ENCODE measurements at regions not wholly inside any gene's neighbourhood (a gene's known extent, or its start where the extent isn't known, plus 50 kb on each side); places are given as distances from the start of the nearest gene placed in this dataset.

GRCh38 chr5:106962464-106963230, 708.1 kb downstream of the EFNA5 start:
- no peaks in the 10 kb centered on the region for H3K4me1 ChIP-seq (ENCODE audit: control insufficient read depth in 4 of 4, insufficient read depth in 4 of 4, low read length in 3 of 4)
- TF ChIP-seq HNF4G (IDR thresholded peaks at IDR 0.05): no peak
- TF ChIP-seq FOXA2 (IDR thresholded peaks at IDR 0.05): no peak
- TF ChIP-seq CTCF (IDR thresholded peaks at IDR 0.05; ENCODE audit: low read depth, low read length, missing input control): no peak
- DNase-seq (ENCODE audit: low spot score): no peak
- no peaks in the 10 kb centered on the region for H3K27me3 ChIP-seq (ENCODE audit: control insufficient read depth in 4 of 4, insufficient read depth in 4 of 4, low read length in 3 of 4)
- no peak overlapping the region for H3K27ac ChIP-seq (ENCODE audit: low read depth in 1 of 2, low read length in 2 of 2)
- no peak overlapping the region for H3K4me3 ChIP-seq (ENCODE audit: low read depth in 1 of 3, low read length in 3 of 3)
- H3K9me3 ChIP-seq (ENCODE audit: control insufficient read depth in 4 of 4, low read length in 3 of 4): no peaks in the 10 kb centered on the region
- WGBS: 75% methylated on average over 7 of the region's 7 CpGs
- H3K9ac ChIP-seq (ENCODE audit: low read depth in 1 of 2, low read length in 2 of 2): no peak overlapping the region
- no peaks in the 10 kb centered on the region for H3K36me3 ChIP-seq (ENCODE audit: control insufficient read depth in 4 of 4, insufficient read depth in 3 of 4, low read depth in 1 of 4, low read length in 3 of 4)

DNA sequence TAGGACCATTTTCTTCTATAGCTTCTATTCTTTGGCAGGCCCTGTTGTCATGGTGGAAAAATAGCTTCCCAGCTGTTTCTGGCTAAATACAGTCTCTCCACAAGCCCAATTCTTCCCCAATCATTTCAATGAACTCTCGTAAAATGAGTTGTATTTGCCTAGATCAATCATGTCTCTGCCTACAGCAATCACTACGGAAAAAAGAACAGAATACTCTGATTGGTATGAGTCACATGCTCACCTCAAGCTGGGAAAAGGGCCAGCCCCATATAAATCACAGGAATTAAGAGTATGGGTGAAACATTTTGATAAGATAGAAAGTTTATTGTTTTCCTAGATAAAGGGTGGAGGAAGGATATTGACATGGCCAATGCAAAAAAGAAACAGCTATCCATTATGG, 711.4 kb downstream of the EFNA5 start:
- DNase-seq (ENCODE audit: low spot score): no peak
- Histone ChIP-seq H3K4me1 (ENCODE audit: control insufficient read depth in 4 of 4, insufficient read depth in 4 of 4, low read length in 3 of 4) (no peaks in the 10 kb centered on the region), H3K9me3 (ENCODE audit: control insufficient read depth in 4 of 4, low read length in 3 of 4) (no peaks in the 10 kb centered on the region), H3K4me3 (ENCODE audit: low read depth in 1 of 3, low read length in 3 of 3) (no peak overlapping the region), H3K27me3 (ENCODE audit: control insufficient read depth in 4 of 4, insufficient read depth in 4 of 4, low read length in 3 of 4) (no peaks in the 10 kb centered on the region), H3K27ac (ENCODE audit: low read depth in 1 of 2, low read length in 2 of 2) (no peak overlapping the region), H3K36me3 (ENCODE audit: control insufficient read depth in 4 of 4, insufficient read depth in 3 of 4, low read depth in 1 of 4, low read length in 3 of 4) (no peaks in the 10 kb centered on the region), H3K9ac (ENCODE audit: low read depth in 1 of 2, low read length in 2 of 2) (no peak overlapping the region)
- 53% methylated on average over 2 of the region's 2 CpGs for WGBS
- TF ChIP-seq EGR1 (IDR thresholded peaks at IDR 0.05; ENCODE audit: low read depth in 2 of 2): no peak

DNA sequence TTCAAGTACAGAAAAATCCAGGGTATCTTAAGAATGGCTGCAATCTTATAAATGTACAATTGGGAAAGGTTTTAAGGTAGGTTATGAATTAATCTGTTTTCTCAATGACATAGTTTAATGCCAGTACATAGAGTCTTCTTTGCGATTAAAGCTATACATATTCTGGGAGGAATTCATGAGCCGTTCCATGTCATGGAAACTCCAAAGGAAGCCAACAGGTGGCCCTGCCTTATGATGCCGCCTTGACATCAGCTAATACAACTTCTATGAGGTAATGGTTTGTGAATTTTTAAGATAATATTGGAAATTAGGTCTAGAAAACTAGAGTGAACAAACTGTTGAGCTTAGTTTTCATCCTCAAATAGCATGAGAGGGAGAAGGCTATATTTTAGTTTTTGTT, 713.4 kb downstream of the EFNA5 start:
- Histone ChIP-seq H3K36me3 (ENCODE audit: control insufficient read depth in 4 of 4, insufficient read depth in 3 of 4, low read depth in 1 of 4, low read length in 3 of 4) (no peaks in the 10 kb centered on the region), H3K9me3 (ENCODE audit: control insufficient read depth in 4 of 4, low read length in 3 of 4) (no peaks in the 10 kb centered on the region), H3K4me1 (ENCODE audit: control insufficient read depth in 4 of 4, insufficient read depth in 4 of 4, low read length in 3 of 4) (no peaks in the 10 kb centered on the region), H3K27me3 (ENCODE audit: control insufficient read depth in 4 of 4, insufficient read depth in 4 of 4, low read length in 3 of 4) (no peaks in the 10 kb centered on the region), H3K27ac (ENCODE audit: low read depth in 1 of 2, low read length in 2 of 2) (no peak overlapping the region), H3K9ac (ENCODE audit: low read depth in 1 of 2, low read length in 2 of 2) (no peak overlapping the region), H3K4me3 (ENCODE audit: low read depth in 1 of 3, low read length in 3 of 3) (no peak overlapping the region)
- 77% methylated on average over 3 of the region's 3 CpGs for WGBS
- DNase-seq (ENCODE audit: low spot score): no peak
- no peak for TF ChIP-seq REST (IDR thresholded peaks at IDR 0.05)
- no peak for TF ChIP-seq GABPA (IDR thresholded peaks at IDR 0.05 in 1 of 2, conservative IDR thresholded peaks at IDR 0.05 in 1 of 2)
- no peak for TF ChIP-seq FOXA2 (IDR thresholded peaks at IDR 0.05)
- no peak for TF ChIP-seq RXRA (IDR thresholded peaks at IDR 0.05)
- TF ChIP-seq TAF1 (conservative IDR thresholded peaks at IDR 0.05): no peak
- no peak for TF ChIP-seq HNF4A (conservative IDR thresholded peaks at IDR 0.05)
- TF ChIP-seq EGR1 (IDR thresholded peaks at IDR 0.05; ENCODE audit: low read depth in 2 of 2): no peak
- TF ChIP-seq MAX (IDR thresholded peaks at IDR 0.05): no peak
- no peak for TF ChIP-seq HNF4G (IDR thresholded peaks at IDR 0.05)

All from liver (tissue), 8 donors.